GM21381 (cell line): ENCODE measurements at regions not wholly inside any gene's neighbourhood (a gene's known extent, or its start where the extent isn't known, plus 50 kb on each side); places are given as distances from the start of the nearest gene placed in this dataset.

Experiments used
- ATAC-seq: cut with Tn5 transposase; IDR thresholded peaks from one replicate; pipeline ENCODE4 v1.9.1; 2021; ENCODE audit warnings: mild to moderate bottlenecking, moderate library complexity; ENCODE audit not compliant: unreplicated experiment

- ATAC-seq: no peak
These were observed 480.3 kb downstream of the DSC3 start for GRCh38 chr18:30562231-30562630.

GRCh38 chr18:30556112-30556511, 486.4 kb downstream of the DSC3 start:
- no peak for ATAC-seq

- no peak for ATAC-seq
These were observed 497.1 kb downstream of the DSC3 start for GRCh38 chr18:30545393-30545792.

GRCh38 chr18:30544141-30544540, 498.4 kb downstream of the DSC3 start:
- no peak for ATAC-seq

- ATAC-seq: no peak
These were observed 508.8 kb downstream of the DSC3 start for GRCh38 chr18:30533716-30534115.

- ATAC-seq: no peak
These were observed 514.6 kb downstream of the DSC3 start for GRCh38 chr18:30527917-30528316.

GRCh38 chr18:30527226-30527625, 515.3 kb downstream of the DSC3 start:
- ATAC-seq: no peak

- ATAC-seq: no peak
These were observed 520.1 kb downstream of the DSC3 start for GRCh38 chr18:30522288-30522929.

- ATAC-seq: no peak
These were observed 528.5 kb downstream of the DSC3 start for GRCh38 chr18:30514059-30514458.

- ATAC-seq: no peak
These were observed 529.7 kb downstream of the DSC3 start for GRCh38 chr18:30512872-30513271.

- ATAC-seq: no peak
These were observed 531.7 kb downstream of the DSC3 start for GRCh38 chr18:30510882-30511281.

GRCh38 chr18:30501594-30501993, 540.9 kb downstream of the DSC3 start:
- no peak for ATAC-seq

- no peak for ATAC-seq
These were observed 542.1 kb downstream of the DSC3 start for GRCh38 chr18:30500240-30500945.

- ATAC-seq: no peak
These were observed 542.8 kb downstream of the DSC3 start for GRCh38 chr18:30499721-30500120.

GRCh38 chr18:30492552-30493129, 549.9 kb downstream of the DSC3 start:
- no peak for ATAC-seq

GRCh38 chr18:30491815-30492551, 550.6 kb downstream of the DSC3 start:
- ATAC-seq: no peak

- ATAC-seq: no peak
These were observed 552.5 kb downstream of the DSC3 start for GRCh38 chr18:30489890-30490643.

- ATAC-seq: no peak
These were observed 554.6 kb downstream of the DSC3 start for GRCh38 chr18:30487962-30488361.

- ATAC-seq: no peak
These were observed 555.7 kb downstream of the DSC3 start for GRCh38 chr18:30486856-30487255.

- no peak for ATAC-seq
These were observed 557.5 kb downstream of the DSC3 start for GRCh38 chr18:30485078-30485477.

- no peak for ATAC-seq
These were observed 560.7 kb downstream of the DSC3 start for GRCh38 chr18:30481871-30482270.
